ENCODE measurements at regions not wholly inside any gene's neighbourhood (a gene's known extent, or its start where the extent isn't known, plus 50 kb on each side); places are given as distances from the start of the nearest gene placed in this dataset.
"Not testable (repeated sequence)": the region's sequence is repeated elsewhere in the genome, so short reads cannot be mapped to it uniquely, and the experiment has no call there.

DNA sequence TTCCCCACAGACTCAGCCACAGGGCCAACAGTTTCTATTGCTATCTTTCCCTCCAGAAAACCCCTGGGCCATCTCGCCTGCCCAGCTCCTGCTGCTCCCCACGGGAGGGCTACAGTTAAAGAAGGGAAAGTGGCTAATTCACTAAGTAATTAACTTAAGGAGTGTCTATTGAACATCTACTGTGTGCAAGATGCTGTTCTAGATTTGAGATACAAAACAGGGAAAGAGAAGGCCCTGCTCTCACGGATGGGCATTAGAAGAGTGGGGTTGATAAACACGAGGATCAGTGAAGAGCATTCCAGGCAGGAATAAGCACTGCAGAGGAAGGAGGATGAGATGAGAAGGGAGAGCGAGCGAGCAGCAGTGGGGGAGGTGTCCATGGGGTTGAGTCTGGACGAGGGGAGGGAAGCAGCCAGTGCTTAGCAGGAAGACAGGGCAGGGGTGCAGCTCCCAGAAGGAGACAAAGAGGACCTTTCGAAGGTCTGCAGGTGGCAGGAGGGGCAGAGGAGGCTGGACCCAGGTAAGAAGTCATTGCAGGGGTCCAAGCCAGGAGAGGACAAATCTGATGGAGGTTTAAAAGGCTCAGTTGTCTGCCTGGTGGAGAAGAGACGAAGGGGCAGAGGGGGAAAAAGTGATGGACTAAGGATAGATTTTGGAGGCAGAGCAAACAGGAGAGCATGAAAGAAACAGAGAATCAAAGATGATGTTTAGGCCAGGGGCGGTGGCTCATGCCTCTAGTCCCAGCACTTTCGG lies 64.7 kb downstream of the KLF15 start:
- no peak for DNase-seq

- DNase-seq = no peak
These were observed 65.7 kb downstream of the KLF15 start for GRCh38 chr3:126291537-126291936.

DNA sequence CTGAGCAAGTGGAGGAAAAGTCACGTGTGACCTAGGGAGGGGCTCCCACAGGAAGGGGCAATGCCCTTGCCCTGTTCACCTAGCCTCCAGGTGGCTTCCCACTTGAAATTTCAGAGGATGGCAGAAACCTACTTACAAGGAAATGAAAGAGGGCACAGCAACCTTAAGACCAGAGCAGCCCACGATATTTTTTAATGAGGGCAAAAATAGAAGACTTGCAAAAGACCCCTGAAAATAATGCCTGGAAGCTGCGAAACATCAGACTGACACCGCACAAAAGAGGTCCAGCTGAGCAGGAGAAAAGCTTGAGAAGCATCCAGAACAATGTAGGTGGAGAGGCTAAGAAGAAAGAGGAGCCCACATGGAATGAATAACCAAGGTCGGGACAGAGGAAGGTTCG lies 66.1 kb downstream of the KLF15 start:
- DNase-seq = no peak

GRCh38 chr3:126290325-126290724 lies 66.9 kb downstream of the KLF15 start:
- DNase-seq = no peak

GRCh38 chr3:126289096-126289495 lies 68.1 kb downstream of the KLF15 start:
- no peak for DNase-seq

DNA sequence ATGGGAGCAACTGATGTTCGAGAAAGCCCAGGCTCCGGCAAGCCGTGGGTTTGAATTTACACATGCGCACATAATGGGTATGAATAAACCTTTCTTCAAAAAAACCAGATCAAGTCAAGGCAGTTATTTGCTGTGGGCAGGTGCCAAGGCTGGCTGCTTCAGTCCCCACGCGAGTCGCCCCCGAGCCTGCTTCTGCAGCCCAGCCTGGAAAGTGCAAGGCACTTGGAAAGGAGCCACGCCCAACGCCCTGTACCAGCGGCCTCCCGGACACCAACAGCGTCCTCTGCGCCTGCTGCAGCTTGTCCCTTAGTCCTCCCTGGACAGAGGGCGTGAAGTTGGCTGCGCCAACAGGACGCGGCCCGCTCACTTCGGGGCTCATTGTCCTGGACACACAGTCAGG lies 68.9 kb downstream of the KLF15 start:
- no peak for DNase-seq

DNA sequence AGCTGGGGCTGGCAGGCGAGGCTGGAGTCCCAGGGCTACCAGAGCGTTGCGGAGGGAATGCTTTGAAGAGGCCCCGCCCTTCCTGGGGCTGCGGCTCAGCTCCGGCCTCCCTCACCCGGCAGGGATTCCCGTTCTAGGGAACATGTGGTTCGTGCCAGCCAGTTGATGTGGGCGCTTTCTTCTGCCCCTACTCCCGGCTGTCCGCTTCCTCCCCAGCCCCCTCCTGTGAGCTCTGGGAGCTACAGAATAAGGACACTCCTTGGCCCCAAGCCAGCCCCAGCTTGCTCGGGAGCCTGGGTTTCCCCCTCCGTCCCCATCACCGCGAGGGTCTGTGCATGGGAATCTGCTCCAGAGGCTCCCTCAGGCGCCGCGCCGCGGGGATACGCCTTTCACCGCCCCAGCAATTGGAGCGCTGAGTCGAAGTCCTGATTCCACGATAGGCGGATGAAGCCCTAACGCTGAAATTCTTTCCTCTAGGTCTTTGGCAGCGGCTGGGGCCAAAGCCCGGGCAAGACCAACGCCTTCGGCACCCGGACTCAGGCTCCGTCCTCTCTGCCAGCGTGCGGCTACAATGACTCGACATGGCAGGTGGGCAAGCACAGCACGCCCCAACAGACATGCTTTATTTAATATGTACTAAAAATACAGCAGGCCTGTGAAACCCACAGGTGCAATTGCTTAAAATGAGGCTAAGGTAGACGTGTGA lies 69.5 kb downstream of the KLF15 start:
- DNase-seq = no peak

DNA sequence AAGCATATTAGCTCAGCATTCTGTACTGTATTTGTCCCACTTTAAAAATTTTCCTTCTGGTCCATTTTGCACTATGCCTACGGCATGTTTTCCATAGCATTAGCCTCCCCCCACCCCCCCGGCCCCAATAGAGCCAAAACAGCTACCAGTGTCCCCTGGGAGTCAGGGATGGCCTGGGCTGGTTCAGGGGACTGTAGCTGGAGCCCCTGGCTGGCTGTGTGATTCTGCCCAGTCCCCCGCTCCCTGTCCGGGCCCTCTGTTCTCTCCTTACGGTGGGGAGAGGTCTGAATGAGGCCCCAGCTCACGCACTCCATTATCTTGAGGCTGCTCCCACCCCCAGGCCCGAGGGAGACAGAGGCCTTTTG lies 70.1 kb downstream of the KLF15 start:
- DNase-seq = no peak

GRCh38 chr3:126285369-126285768 lies 71.8 kb downstream of the KLF15 start:
- DNase-seq = no peak

GRCh38 chr3:126284258-126284904 lies 72.8 kb downstream of the KLF15 start:
- DNase-seq = no peak

- DNase-seq = not testable (repeated sequence)
These were observed 73.6 kb downstream of the KLF15 start for GRCh38 chr3:126283651-126284050.

- DNase-seq = no peak
These were observed 77.4 kb downstream of the KLF15 start for GRCh38 chr3:126279853-126280252.

- DNase-seq = no peak
These were observed 79.4 kb downstream of the KLF15 start for GRCh38 chr3:126277629-126278378.

DNA sequence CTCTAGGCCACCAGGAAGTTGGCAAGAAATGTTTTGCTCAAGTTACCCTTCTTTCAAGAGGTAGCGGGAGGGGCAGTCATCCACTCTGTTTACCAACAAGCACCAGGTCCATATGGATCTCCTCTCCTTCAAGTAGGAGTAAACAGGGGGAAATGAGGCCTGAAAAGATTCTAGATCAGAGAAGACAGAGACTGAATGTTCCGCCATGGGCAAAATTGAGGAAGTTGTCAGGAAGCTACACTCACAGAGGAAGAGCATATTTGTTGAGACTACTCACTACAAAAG lies 81.6 kb downstream of the KLF15 start:
- DNase-seq = no peak

- no peak for DNase-seq
These were observed 82.2 kb downstream of the KLF15 start for GRCh38 chr3:126274735-126275619.

DNA sequence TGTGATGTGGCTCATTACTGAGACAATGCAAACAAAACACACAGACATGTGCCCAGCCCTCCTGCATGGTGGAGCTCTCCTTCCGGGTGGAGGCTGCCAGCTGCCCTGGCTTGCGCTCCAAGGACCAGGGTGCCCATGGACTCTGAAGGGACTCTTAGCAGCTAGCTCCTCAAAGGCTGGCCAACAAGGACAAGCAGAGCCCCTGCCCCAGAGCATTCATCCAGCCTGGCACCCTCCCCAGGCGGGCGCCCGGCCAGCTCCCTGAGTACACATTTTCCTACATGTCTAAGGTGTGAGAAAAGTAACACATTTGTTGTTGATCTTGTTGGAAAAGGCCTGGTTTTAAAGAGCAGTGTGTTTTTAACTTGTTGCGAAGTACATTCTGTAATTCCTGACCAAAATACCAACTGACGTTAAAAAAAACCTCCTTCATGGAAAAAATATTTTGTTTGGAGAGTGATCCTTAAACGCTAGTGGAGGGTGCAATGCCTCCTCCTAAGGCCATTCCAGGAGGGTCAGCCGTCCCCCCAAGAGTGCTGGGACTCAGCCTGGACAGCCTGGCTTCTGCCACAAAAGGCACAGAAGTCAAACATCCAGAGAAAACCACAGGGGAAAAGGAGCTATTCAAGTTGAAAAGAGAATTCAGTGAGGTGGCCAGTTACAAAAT lies 86.9 kb downstream of the KLF15 start:
- no peak for DNase-seq

DNA sequence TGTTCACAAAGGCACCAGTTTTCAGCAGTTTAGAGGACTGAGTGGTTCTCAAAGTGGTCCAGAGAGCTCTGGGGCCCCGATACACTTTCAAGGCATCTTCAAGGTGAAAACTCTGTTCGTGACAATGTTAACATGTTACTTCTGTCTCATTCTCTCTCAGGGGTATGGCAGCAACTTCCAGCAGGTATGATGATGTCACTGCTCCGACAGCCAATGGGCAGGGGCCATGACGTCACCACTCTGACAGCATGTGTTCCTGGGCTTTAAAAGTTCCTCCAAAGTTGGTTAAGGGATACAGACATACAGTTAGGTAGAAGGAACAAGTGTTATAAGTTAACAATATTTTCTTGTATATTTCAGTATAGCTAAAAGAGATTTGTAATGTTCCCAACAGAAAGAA lies 87.9 kb downstream of the KLF15 start:
- no peak for DNase-seq

DNA sequence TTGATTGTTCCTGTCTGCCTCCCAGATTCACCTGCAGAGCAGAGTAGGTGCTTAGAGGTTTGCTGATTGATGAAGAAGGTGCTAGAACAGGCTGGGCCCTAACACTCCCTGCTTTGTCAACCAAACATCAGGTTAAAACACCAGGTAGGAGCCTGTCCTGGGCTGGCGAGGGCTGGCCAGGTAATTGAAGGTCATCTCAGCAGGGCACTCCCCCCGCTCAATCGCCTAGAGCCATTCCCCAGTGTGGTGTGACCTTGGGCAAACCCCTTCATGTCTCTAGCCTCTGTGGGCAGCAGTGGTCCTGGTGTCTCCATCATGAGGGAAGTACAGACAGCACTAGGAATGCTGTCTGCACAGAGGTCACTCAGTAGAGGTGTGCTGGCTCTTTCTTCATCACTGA lies 88.3 kb downstream of the KLF15 start:
- no peak for DNase-seq

DNA sequence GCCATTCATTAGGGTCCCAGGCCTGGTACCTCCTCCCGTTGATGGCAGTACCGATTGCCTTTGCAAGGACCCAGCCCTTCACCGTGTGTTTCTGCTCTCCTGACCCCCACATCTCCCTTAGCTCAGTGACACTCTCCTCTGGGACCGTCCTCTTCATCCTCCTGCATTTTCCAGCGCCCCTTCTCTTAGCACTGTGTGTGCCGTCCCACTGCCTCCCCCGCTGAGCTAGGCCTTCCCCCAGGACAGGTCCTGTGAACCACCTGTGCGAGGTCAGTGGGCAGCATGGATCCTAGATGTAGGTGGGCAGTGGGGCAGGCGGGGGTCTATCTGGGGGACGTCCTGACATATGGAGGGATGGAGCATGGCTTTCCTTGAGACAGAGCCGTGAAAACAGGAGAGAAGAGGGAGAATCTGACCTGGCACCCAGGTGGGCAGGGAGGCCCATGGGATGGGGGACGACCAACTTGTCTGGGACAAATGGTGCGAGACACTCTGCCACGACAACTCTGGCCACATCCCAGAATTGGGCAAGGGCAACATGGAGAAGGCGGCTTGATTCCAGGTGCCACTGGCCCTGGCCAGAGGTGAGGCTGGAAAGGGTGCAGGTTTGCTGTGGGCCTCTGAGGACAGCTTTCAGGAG lies 87.7 kb upstream of the ALDH1L1 start:
- no peak for DNase-seq

GRCh38 chr3:126267169-126267975 lies 87.0 kb upstream of the ALDH1L1 start:
- no peak for DNase-seq

- no peak for DNase-seq
These were observed 86.4 kb upstream of the ALDH1L1 start for GRCh38 chr3:126266850-126267168.

All from CD4-positive, alpha-beta T cell treated with Interferon alpha-2 for 1 hour (primary cell).